ENCODE measurements at regions not wholly inside any gene's neighbourhood (a gene's known extent, or its start where the extent isn't known, plus 50 kb on each side); places are given as distances from the start of the nearest gene placed in this dataset.

GRCh38 chr6:94217836-94218235 is 798.5 kb upstream of the EPHA7 start:
- no peak for TF ChIP-seq POLR2AphosphoS5 (IDR thresholded peaks at IDR 0.05)
- TF ChIP-seq, protein P1, sequence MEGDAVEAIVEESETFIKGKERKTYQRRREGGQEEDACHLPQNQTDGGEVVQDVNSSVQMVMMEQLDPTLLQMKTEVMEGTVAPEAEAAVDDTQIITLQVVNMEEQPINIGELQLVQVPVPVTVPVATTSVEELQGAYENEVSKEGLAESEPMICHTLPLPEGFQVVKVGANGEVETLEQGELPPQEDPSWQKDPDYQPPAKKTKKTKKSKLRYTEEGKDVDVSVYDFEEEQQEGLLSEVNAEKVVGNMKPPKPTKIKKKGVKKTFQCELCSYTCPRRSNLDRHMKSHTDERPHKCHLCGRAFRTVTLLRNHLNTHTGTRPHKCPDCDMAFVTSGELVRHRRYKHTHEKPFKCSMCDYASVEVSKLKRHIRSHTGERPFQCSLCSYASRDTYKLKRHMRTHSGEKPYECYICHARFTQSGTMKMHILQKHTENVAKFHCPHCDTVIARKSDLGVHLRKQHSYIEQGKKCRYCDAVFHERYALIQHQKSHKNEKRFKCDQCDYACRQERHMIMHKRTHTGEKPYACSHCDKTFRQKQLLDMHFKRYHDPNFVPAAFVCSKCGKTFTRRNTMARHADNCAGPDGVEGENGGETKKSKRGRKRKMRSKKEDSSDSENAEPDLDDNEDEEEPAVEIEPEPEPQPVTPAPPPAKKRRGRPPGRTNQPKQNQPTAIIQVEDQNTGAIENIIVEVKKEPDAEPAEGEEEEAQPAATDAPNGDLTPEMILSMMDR (IDR thresholded peaks at IDR 0.05) = no peak
